Skeletal muscle tissue (tissue), 3 donors: ENCODE measurements at regions not wholly inside any gene's neighbourhood (a gene's known extent, or its start where the extent isn't known, plus 50 kb on each side); places are given as distances from the start of the nearest gene placed in this dataset.

Experiments used
- H3K27ac ChIP-seq: one replicate; pipeline ENCODE4 v1.7.0; 2013; ENCODE audit warnings: mild to moderate bottlenecking, low read depth, low read length, inconsistent platforms
- H3K27me3 ChIP-seq, 3 donors: one replicate each; pipeline ENCODE4 v1.7.0; 2013; ENCODE audit warnings: low read length in 3 of 3; ENCODE audit not compliant: control insufficient read depth in 3 of 3, insufficient read depth in 3 of 3
- H3K36me3 ChIP-seq, 3 donors: one replicate each; pipeline ENCODE4 v1.7.0; 2013; ENCODE audit warnings: low read length in 3 of 3; ENCODE audit not compliant: control insufficient read depth in 3 of 3, insufficient read depth in 3 of 3
- H3K4me1 ChIP-seq, 3 donors: one replicate each; pipeline ENCODE4 v1.7.0; 2013; ENCODE audit warnings: low read length in 3 of 3, mild to moderate bottlenecking in 3 of 3; ENCODE audit not compliant: control insufficient read depth in 3 of 3, insufficient read depth in 3 of 3
- H3K4me3 ChIP-seq, 3 donors: one replicate each; pipeline ENCODE4 v1.7.0; 2013; ENCODE audit warnings: low read length in 3 of 3
- H3K9ac ChIP-seq, 3 donors: one replicate each; pipeline ENCODE4 v1.7.0; 2013; ENCODE audit warnings: low read length in 3 of 3, mild to moderate bottlenecking in 3 of 3, moderate library complexity in 2 of 3, low read depth in 1 of 3
- H3K9me3 ChIP-seq, 3 donors: one replicate each; pipeline ENCODE4 v1.7.0; 2013; ENCODE audit warnings: low read length in 3 of 3; ENCODE audit not compliant: control insufficient read depth in 3 of 3
- donor health status: Osteomylitis.

DNA sequence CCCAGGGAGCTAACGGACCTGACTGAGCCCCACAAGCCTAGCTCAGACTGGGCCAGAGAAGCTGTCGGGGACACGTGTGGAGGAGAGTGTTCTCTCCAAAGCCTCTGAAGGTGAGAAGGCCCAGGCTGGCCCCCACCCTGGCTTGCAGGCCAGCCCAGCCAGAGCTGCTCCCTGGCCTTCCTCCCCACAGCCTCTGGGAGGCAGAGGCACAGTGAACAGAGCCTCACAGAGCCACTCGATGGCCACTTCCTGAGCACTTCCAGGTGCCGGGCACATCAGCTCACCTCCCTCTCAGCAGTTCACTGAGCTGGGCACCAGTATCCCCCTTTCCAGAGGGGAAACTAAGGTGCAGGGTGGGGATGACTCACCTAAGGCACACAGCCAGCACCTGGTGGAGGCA, 109.4 kb upstream of the LINGO1 start:
- H3K9me3 ChIP-seq = no peaks in the 10 kb centered on the region
- no peaks in the 10 kb centered on the region for H3K4me1 ChIP-seq
- no peak overlapping the region for H3K9ac ChIP-seq

DNA sequence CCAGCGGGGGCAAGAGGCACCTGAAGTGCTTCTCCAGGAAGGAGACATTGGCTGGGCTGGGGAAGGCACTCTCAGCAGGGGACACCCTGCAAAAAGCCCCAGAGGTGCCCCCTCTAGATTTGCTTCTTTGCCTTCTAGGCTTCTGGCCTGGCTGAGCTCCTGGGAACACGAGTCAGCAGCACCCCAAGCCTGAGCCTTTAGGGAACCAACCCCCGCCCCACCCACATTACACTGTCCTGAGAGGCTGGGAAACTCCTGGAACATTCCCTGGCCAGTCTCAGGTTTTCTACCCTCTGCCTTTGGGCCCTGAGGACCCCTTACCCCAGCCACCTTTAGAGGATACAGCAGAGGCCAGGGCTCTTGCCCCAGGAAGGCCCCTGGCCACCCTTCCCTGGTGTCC, 108.4 kb upstream of the LINGO1 start:
- Histone ChIP-seq H3K27ac (no peak overlapping the region), H3K9me3 (no peaks in the 10 kb centered on the region), H3K9ac (no peak overlapping the region), H3K36me3 (no peaks in the 10 kb centered on the region), H3K4me3 (no peak overlapping the region), H3K4me1 (no peaks in the 10 kb centered on the region), H3K27me3 (peaks cover 27 to 56% (median 29%) of the 10 kb centered on the region in 3 donors)

More for the DNA sequence above, 109.4 kb upstream of the LINGO1 start:
- H3K4me3 ChIP-seq = no peak overlapping the region
- H3K27me3 ChIP-seq = peaks cover 27 to 52% (median 29%) of the 10 kb centered on the region in 3 donors
- H3K27ac ChIP-seq = no peak overlapping the region
- H3K36me3 ChIP-seq = no peaks in the 10 kb centered on the region

DNA sequence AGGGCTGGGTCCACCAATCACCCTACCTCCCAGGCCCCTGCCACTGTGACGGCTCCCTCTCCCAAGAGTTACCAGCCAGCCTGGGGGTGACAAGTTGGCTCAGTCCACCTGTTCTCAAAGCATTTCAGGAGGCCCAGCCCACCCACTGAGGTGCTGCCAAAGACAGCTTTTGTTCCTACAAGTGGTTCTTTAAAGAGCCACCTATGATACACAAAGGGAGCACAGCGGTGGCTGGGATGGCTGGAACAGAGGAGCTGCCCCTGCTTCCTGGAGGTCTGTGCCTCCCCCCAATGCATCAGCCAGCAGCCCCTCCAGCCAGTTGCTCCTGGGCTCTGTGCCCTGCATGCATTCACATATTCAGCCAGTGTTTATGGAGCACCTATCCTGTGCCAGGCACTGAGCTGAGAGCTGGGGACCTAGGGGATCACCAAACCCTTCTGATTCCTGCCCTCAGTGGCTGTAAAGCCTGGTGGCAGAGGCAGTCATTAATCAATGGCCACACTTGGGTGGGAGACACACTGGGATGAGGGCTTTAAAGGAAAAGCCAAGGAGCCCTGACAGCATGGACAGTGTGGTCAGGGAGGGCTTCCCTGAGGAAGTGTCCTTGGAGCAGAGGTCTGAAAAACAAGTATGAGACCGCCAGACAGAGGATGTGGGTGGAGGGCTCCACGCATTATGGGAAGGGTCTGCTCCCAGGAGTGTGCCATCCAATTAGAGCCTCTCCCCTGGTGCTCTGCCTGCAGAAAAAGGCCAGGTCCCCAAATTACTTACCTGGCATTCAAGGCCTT, 107.1 kb upstream of the LINGO1 start:
- Histone ChIP-seq H3K4me3 (no peak overlapping the region), H3K27ac (no peak overlapping the region), H3K9me3 (no peaks in the 10 kb centered on the region), H3K9ac (no peak overlapping the region), H3K27me3 (peaks cover 27 to 69% (median 29%) of the 10 kb centered on the region in 3 donors), H3K4me1 (no peaks in the 10 kb centered on the region), H3K36me3 (no peaks in the 10 kb centered on the region)

DNA sequence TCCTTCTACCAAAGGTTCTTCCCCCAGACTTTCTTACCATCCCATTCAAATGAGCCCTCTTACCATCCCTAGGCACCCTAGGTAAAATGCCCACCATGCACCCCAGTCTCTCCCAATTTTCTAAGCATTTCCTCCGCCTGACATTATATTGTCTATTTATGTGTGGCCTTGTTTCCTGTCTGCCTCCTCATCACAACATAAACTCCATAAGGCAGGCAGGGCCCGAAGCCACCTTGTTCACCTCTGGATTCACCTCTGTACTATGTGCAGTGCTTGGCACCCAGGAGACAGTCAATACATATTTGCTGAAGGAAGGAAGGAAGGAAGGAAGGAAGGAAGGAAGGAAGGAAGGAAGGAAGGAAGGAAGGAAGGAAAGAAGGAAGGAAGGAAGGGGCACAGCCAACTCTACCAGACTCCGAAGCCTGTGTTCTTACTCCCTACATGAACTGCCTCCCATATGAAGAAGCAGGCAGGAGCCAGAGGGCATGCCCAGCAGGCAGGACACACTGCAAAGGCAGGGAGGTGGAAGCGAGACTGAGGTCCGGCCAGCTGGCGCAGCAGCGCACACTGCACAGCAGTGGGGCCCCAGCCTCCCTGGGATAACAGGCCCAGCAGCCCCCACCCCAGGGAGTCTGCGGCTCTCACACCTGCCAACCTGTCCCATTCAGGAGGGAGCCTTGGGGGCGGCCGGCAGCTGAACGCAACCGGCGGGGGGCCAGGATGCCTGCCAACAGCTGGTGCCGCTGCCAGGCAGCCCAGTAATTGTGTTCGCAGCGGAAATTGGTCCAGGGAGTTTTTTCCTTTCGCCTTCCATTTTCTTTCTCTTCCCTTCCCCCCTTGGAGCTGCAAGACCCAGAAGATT, 106.0 kb upstream of the LINGO1 start:
- Histone ChIP-seq H3K4me1 (no peaks in the 10 kb centered on the region), H3K27me3 (peaks cover 29 to 68% (median 39%) of the 10 kb centered on the region in 3 donors), H3K27ac (no peak overlapping the region), H3K4me3 (no peak overlapping the region), H3K9ac (no peak overlapping the region), H3K36me3 (no peaks in the 10 kb centered on the region), H3K9me3 (no peaks in the 10 kb centered on the region)

DNA sequence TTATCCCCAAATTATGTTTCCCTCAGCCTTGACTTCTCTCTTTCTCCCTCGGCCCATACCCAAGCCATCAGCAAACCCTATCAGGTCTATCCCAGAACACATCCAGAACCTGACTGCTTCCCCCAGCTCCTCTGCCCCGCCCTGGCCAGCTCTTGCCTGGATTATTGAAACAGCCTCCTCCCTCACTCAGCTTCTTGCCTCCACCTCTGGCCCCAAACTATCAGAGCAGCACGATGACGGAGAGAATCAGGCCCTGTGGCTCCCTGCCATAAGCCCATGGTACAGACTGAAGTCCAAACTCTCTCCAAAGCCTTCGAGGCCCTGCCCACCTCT, 105.3 kb upstream of the LINGO1 start:
- Histone ChIP-seq H3K9me3 (no peaks in the 10 kb centered on the region), H3K27me3 (peaks cover 29 to 62% (median 38%) of the 10 kb centered on the region in 3 donors), H3K4me1 (no peaks in the 10 kb centered on the region), H3K36me3 (no peaks in the 10 kb centered on the region), H3K9ac (no peak overlapping the region), H3K4me3 (no peak overlapping the region), H3K27ac (no peak overlapping the region)

DNA sequence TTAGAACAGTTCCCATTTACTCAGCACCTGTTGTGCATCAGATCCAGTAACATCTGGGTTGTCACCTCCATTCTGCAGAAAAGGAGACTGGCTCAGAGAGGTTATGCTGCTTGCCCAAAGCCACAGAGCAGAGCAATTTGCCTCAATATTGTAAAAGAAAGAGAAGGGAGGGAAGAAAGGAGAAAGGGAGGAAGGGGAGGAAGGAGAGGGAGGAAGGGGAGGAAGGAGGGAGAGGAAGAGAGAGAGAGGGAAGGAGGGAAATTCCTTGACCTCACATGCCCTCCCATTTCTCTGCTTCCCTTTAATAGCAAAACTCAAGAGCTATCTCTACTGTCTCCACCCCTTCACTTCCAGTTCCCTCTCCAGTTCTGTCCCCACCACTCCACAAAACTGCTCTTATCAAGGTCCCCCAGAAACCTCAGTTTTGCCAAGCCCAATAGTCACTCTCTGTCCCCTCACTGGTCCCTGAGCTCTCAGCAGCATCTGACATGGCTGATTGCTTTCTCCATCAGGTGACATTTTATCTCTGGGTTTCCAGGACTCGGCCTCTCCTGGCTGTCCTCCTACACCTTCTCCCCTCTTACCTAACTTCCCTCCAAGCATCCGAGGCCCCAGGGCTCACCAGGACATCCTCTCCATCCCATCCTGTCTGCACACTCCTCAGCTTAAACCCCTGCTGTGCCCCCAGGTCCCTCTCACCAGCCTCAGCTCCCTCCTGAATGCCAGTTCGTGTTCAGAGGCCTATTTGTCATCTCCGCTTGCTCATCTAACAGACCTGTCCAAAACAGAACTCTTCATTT, 104.7 kb upstream of the LINGO1 start:
- Histone ChIP-seq H3K36me3 (no peaks in the 10 kb centered on the region), H3K9ac (no peak overlapping the region), H3K27ac (no peak overlapping the region), H3K4me1 (no peaks in the 10 kb centered on the region), H3K4me3 (no peak overlapping the region), H3K9me3 (no peaks in the 10 kb centered on the region), H3K27me3 (peaks cover 25 to 59% (median 40%) of the 10 kb centered on the region in 3 donors)

DNA sequence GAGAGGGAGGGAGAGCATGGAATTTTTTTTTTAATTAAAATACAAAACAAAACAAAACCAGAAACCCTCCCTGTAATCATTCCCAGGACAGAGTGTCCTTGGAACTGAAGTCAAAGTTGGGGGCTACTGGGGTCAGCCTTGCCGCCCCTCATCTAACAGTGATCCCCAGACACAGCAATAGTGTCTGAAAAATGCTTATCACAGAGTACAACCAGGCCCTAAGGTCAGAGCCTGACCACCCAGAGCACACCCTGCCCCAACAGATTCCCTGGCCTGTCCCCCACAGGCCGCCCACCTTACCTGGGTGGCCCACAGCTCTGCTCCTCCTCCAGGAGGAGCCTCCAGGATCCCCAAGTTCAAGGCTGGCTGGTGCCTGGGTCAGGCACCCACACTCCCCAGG, 101.6 kb upstream of the LINGO1 start:
- no peak overlapping the region for H3K9ac ChIP-seq
- H3K27ac ChIP-seq = no peak overlapping the region
- no peaks in the 10 kb centered on the region for H3K9me3 ChIP-seq
- H3K4me1 ChIP-seq = no peaks in the 10 kb centered on the region
- H3K36me3 ChIP-seq = no peaks in the 10 kb centered on the region
- H3K4me3 ChIP-seq = no peak overlapping the region
- H3K27me3 ChIP-seq = peaks cover 9 to 57% (median 25%) of the 10 kb centered on the region in 3 donors

DNA sequence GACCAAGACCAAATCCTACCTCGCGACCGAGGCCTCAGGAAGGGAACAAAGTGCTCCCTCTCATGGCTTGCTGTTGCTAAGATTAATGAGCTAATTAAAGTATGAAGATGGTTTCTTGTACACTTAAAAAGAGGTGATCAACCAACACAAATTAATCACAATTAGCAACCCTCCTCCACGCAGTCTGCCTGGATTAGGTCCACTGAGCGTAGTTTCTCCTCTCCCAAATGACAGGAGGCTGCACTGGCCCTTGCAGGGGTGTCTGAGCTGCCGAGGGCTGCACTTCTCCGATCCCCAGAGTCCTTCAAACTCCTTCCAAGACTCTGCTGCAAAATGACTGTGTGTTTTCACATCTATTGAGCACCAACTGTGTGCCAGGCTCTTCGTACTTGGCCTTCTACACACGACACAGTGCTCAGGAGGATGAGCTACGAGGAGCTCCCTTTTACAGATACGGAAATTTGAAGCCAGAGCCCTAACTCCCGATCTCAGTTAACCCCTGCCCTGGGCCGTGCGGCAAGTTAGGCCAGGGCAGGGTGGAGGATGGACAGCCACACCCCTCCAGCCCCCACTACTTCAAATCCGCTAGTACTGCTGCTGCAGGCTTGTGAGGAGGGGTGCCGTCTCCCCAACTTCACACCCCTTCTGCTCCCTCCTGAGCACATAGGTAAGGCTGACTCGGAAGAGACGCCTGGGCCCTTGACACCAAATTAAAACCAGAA, 101.0 kb upstream of the LINGO1 start:
- H3K4me1 ChIP-seq = no peaks in the 10 kb centered on the region
- H3K36me3 ChIP-seq = no peaks in the 10 kb centered on the region
- no peaks in the 10 kb centered on the region for H3K9me3 ChIP-seq
- H3K27me3 ChIP-seq = peaks cover 7 to 51% (median 24%) of the 10 kb centered on the region in 3 donors
- no peak overlapping the region for H3K4me3 ChIP-seq
- no peak overlapping the region for H3K27ac ChIP-seq
- no peak overlapping the region for H3K9ac ChIP-seq

DNA sequence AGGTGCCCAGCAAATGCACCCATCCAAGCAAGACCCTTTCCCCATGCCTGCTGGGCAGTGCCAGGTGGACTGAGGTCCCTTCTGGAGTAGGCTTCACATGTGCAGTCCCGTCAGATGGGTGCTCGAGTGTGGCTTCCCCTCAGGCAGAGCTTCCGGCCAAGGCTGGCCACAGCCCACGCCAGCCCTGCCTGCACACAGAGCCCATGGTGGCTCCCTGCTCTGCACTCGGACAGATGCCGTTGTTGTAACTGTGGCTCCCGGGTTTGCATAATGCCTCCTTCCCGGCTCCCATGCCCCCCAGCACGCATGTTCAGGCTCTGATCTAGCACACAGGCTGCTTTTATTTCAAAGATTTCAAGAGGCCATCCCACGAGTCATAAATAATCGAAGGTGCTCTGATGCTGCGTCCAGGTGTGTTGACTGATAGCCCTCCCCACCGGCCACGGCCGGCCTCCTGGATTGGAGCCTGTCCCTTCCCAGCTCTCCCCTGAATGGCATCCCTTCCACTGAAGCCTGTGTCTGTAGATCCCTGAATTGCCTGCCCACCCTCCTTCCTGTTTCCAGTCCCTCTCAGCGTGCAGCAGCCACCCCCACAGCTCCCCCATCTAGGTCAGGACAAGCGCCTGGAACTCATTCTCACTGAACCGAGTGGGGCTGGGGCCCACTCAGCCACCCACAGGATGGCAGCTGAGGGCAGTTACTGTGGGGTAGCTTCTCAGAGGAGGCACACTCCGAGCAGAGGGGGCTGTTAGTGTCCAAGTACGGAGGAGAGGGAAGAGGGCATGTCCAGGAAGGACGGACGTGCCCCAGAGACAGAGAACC, 100.0 kb upstream of the LINGO1 start:
- no peaks in the 10 kb centered on the region for H3K36me3 ChIP-seq
- no peak overlapping the region for H3K27ac ChIP-seq
- no peak overlapping the region for H3K9ac ChIP-seq
- peaks cover 7 to 44% (median 32%) of the 10 kb centered on the region in 3 donors for H3K27me3 ChIP-seq
- no peaks in the 10 kb centered on the region for H3K4me1 ChIP-seq
- H3K4me3 ChIP-seq = no peak overlapping the region
- H3K9me3 ChIP-seq = no peaks in the 10 kb centered on the region
